HEK293 (cell line): ENCODE measurements at regions not wholly inside any gene's neighbourhood (a gene's known extent, or its start where the extent isn't known, plus 50 kb on each side); places are given as distances from the start of the nearest gene placed in this dataset.

Experiments used
- CTCF ChIA-PET: fragments of 350-600 bp; formaldehyde crosslinking; extraction: SDS; loops from one replicate; lab custom pipeline; 2021; ENCODE audit warnings: antibody characterized with exemption; lab: Yijun Ruan, JAX
- POLR2A ChIA-PET: fragments of 300-600 bp; formaldehyde crosslinking; extraction: SDS; loops from one replicate; lab custom pipeline; 2020; ENCODE audit warnings: antibody characterized with exemption, inconsistent platforms; lab: Yijun Ruan, JAX
- H3K27ac ChIP-seq: fragments of 200-500 bp; sonication (Bioruptor generic); 2 replicates; pipeline ENCODE4 v1.5.1; 2014; ENCODE audit warnings: low read depth, low read length, control low read depth, inconsistent platforms; ENCODE audit errors: extremely low read depth
- H3K36me3 ChIP-seq, 2 experiments: fragments of 200-500 bp in 1 of 2; sonication (Bioruptor generic) in 1 of 2; 1 replicate in 1 of 2; 2 replicates in 1 of 2; pipeline ENCODE4 v1.5.1; 2014 to 2017; ENCODE audit warnings: inconsistent platforms in 2 of 2, low read length in 2 of 2; ENCODE audit not compliant: control insufficient read depth in 2 of 2, insufficient read depth in 1 of 2
- H3K4me1 ChIP-seq: fragments of 200-500 bp; sonication (Bioruptor generic); 2 replicates; pipeline ENCODE4 v1.5.1; 2014; ENCODE audit warnings: mild to moderate bottlenecking, low read length, inconsistent platforms; ENCODE audit not compliant: control insufficient read depth, insufficient read depth
- H3K4me3 ChIP-seq: 2 replicates; pipeline ENCODE4 v1.5.1; 2011; ENCODE audit warnings: low read depth, mild to moderate bottlenecking, control low read depth, low read length, moderate library complexity
- H3K9me3 ChIP-seq: fragments of 200-500 bp; sonication (Bioruptor generic); 2 replicates; pipeline ENCODE4 v1.5.1; 2014; ENCODE audit warnings: low read depth, low read length, inconsistent platforms; ENCODE audit not compliant: control insufficient read depth, insufficient read depth
- KLF8 ChIP-seq: fragments of 450-650 bp; formaldehyde crosslinking; IDR thresholded peaks from 2 replicates; pipeline ENCODE4 v1.5.1; 2016; ENCODE audit warnings: missing biosample characterization, missing genetic modification characterization
- PATZ1 ChIP-seq: fragments of 450-650 bp; formaldehyde crosslinking; IDR thresholded peaks from 2 replicates; pipeline ENCODE4 v1.5.1; 2016; ENCODE audit warnings: missing biosample characterization, missing genetic modification characterization
- PRDM6 ChIP-seq: fragments of 450-650 bp; formaldehyde crosslinking; IDR thresholded peaks from 2 replicates; pipeline ENCODE4 v1.5.1; 2017; ENCODE audit warnings: missing biosample characterization, missing genetic modification characterization
- TSHZ1 ChIP-seq: fragments of 450-650 bp; formaldehyde crosslinking; IDR thresholded peaks from 2 replicates; pipeline ENCODE4 v1.5.1; 2016; ENCODE audit warnings: missing biosample characterization, missing genetic modification characterization, borderline replicate concordance
- WT1 ChIP-seq: fragments of 450-650 bp; formaldehyde crosslinking; IDR thresholded peaks from 2 replicates; pipeline ENCODE4 v1.5.1; 2016; ENCODE audit warnings: missing biosample characterization, missing genetic modification characterization
- ZBTB7A ChIP-seq: fragments of 450-650 bp; formaldehyde crosslinking; IDR thresholded peaks from 2 replicates; pipeline ENCODE4 v1.5.1; 2016; ENCODE audit warnings: low read depth, missing biosample characterization, missing genetic modification characterization
- ZNF133 ChIP-seq: fragments of 450-650 bp; formaldehyde crosslinking; IDR thresholded peaks from 2 replicates; pipeline ENCODE4 v1.5.1; 2016; ENCODE audit warnings: missing biosample characterization, missing genetic modification characterization
- ZNF155 ChIP-seq: fragments of 450-650 bp; formaldehyde crosslinking; IDR thresholded peaks from 2 replicates; pipeline ENCODE4 v1.5.1; 2016; ENCODE audit warnings: missing biosample characterization, missing genetic modification characterization
- ZNF280C ChIP-seq: fragments of 450-650 bp; formaldehyde crosslinking; IDR thresholded peaks from 2 replicates; pipeline ENCODE4 v1.5.1; 2016; ENCODE audit warnings: missing biosample characterization, missing genetic modification characterization
- ZNF362 ChIP-seq: fragments of 450-650 bp; formaldehyde crosslinking; IDR thresholded peaks from 2 replicates; pipeline ENCODE4 v1.5.1; 2016; ENCODE audit warnings: missing biosample characterization, missing genetic modification characterization
- ZNF473 ChIP-seq: fragments of 450-650 bp; formaldehyde crosslinking; IDR thresholded peaks from 2 replicates; pipeline ENCODE4 v1.5.1; 2017; ENCODE audit warnings: missing biosample characterization, missing genetic modification characterization
- ZNF501 ChIP-seq: fragments of 450-650 bp; formaldehyde crosslinking; IDR thresholded peaks from 2 replicates; pipeline ENCODE4 v1.5.1; 2016; ENCODE audit warnings: missing biosample characterization, missing genetic modification characterization
- ZNF510 ChIP-seq: fragments of 450-650 bp; formaldehyde crosslinking; IDR thresholded peaks from 2 replicates; pipeline ENCODE4 v1.5.1; 2018; ENCODE audit warnings: mild to moderate bottlenecking, missing genetic modification characterization, missing biosample characterization; ENCODE audit not compliant: insufficient replicate concordance
- ZNF514 ChIP-seq: fragments of 450-650 bp; formaldehyde crosslinking; IDR thresholded peaks from 2 replicates; pipeline ENCODE4 v1.5.1; 2016; ENCODE audit warnings: missing biosample characterization, missing genetic modification characterization
- ZNF624 ChIP-seq: fragments of 450-650 bp; formaldehyde crosslinking; IDR thresholded peaks from 2 replicates; pipeline ENCODE4 v1.5.1; 2017; ENCODE audit warnings: missing biosample characterization, missing genetic modification characterization
- ZNF777 ChIP-seq: fragments of 450-650 bp; formaldehyde crosslinking; IDR thresholded peaks from 2 replicates; pipeline ENCODE4 v1.5.1; 2017; ENCODE audit warnings: missing biosample characterization, missing genetic modification characterization, borderline replicate concordance
- ZNF792 ChIP-seq: fragments of 450-650 bp; formaldehyde crosslinking; IDR thresholded peaks from 2 replicates; pipeline ENCODE4 v1.5.1; 2016; ENCODE audit warnings: missing biosample characterization, missing genetic modification characterization
- ZXDB ChIP-seq: fragments of 450-650 bp; formaldehyde crosslinking; IDR thresholded peaks from 2 replicates; pipeline ENCODE4 v1.5.1; 2016; ENCODE audit warnings: missing biosample characterization, missing genetic modification characterization

- ChIA-PET POLR2A (no interaction called here), CTCF (no interaction called here)
- no peaks in the 10 kb centered on the region for H3K4me1 ChIP-seq
- H3K36me3 ChIP-seq = no peaks in the 10 kb centered on the region
- TF ChIP-seq ZNF473 (tag by site-specific recombination) (no peak), ZNF155 (tag by site-specific recombination) (no peak), KLF8 (no peak), TSHZ1 (no peak), PRDM6 (tag by site-specific recombination) (no peak), ZXDB (tag by site-specific recombination) (no peak)
- H3K9me3 ChIP-seq = no peaks in the 10 kb centered on the region
- no peak overlapping the region for H3K27ac ChIP-seq
- H3K4me3 ChIP-seq = no peak overlapping the region
Observed at GRCh38 chr12:19623751-19624399, 184.6 kb downstream of the AEBP2 start.

GRCh38 chr12:19624491-19624890 is 185.2 kb downstream of the AEBP2 start:
- Histone ChIP-seq H3K27ac (no peak overlapping the region), H3K4me3 (no peak overlapping the region), H3K9me3 (no peaks in the 10 kb centered on the region), H3K36me3 (no peaks in the 10 kb centered on the region), H3K4me1 (no peaks in the 10 kb centered on the region)
- ChIA-PET CTCF (no interaction called here), POLR2A (no interaction called here)
- TF ChIP-seq ZNF501 (no peak), ZNF280C (tag by site-specific recombination) (no peak), ZNF514 (no peak), ZNF792 (no peak), ZNF133 (tag by site-specific recombination) (no peak), PATZ1 (tag by site-specific recombination) (no peak), ZBTB7A (tag by site-specific recombination) (no peak), ZNF624 (no peak), PRDM6 (tag by site-specific recombination) (no peak), ZNF362 (no peak), ZNF777 (tag by site-specific recombination) (no peak), WT1 (tag by site-specific recombination) (no peak), ZNF510 (no peak)
